ENCODE measurements at regions not wholly inside any gene's neighbourhood (a gene's known extent, or its start where the extent isn't known, plus 50 kb on each side); places are given as distances from the start of the nearest gene placed in this dataset.

DNA sequence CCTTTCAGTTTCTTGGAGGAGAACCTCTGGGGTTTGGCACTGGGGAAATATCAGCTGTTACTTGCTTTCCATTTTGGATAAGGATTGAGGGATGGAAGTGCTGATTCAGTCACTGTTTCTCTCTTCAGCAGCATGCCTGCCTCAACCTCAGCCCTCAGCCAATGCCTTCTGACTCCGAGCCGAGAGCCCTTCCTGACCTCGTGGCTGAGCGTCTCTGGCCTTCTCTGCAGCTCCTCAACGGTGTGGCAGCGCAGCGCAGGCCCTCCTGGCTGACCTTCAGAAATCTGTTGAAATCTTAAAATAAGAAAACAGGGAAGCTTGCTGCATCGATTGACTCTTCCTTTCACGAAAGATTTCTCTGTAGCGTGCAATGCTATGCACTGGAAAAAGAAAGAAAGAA is 434.3 kb upstream of the FAT1 start:
- TF ChIP-seq, protein P1, sequence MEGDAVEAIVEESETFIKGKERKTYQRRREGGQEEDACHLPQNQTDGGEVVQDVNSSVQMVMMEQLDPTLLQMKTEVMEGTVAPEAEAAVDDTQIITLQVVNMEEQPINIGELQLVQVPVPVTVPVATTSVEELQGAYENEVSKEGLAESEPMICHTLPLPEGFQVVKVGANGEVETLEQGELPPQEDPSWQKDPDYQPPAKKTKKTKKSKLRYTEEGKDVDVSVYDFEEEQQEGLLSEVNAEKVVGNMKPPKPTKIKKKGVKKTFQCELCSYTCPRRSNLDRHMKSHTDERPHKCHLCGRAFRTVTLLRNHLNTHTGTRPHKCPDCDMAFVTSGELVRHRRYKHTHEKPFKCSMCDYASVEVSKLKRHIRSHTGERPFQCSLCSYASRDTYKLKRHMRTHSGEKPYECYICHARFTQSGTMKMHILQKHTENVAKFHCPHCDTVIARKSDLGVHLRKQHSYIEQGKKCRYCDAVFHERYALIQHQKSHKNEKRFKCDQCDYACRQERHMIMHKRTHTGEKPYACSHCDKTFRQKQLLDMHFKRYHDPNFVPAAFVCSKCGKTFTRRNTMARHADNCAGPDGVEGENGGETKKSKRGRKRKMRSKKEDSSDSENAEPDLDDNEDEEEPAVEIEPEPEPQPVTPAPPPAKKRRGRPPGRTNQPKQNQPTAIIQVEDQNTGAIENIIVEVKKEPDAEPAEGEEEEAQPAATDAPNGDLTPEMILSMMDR (IDR thresholded peaks at IDR 0.05; ENCODE audit: insufficient read depth, low read depth, low read length, missing control alignments) = no peak
- no peak for DNase-seq (ENCODE audit: low read depth)

DNA sequence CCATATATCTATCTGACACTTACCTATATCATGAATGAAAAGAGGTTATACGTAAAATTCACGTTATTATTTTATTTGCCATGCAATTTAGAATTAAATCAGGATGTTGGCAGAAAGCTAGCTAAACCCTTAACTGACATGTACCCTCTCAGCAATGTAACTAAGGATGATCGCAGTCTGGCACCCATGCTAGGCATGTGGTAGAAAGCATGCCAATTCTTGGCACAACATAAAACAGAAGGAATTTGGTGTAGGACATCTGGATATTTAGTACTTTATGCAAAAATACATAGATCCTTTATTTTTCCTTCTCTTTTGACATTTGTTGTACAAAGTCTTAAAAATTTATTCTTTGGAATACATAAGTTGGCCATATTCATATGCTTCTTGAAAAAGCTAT is 436.8 kb upstream of the FAT1 start:
- no peak for DNase-seq (ENCODE audit: low read depth)
- TF ChIP-seq, protein P1 (IDR thresholded peaks at IDR 0.05; ENCODE audit: insufficient read depth, low read depth, low read length, missing control alignments) = no peak
- no peak overlapping the region for H3K4me3 ChIP-seq (ENCODE audit: low read length)

More for the DNA sequence above, 434.3 kb upstream of the FAT1 start:
- H3K4me3 ChIP-seq (ENCODE audit: low read length) = no peak overlapping the region

DNA sequence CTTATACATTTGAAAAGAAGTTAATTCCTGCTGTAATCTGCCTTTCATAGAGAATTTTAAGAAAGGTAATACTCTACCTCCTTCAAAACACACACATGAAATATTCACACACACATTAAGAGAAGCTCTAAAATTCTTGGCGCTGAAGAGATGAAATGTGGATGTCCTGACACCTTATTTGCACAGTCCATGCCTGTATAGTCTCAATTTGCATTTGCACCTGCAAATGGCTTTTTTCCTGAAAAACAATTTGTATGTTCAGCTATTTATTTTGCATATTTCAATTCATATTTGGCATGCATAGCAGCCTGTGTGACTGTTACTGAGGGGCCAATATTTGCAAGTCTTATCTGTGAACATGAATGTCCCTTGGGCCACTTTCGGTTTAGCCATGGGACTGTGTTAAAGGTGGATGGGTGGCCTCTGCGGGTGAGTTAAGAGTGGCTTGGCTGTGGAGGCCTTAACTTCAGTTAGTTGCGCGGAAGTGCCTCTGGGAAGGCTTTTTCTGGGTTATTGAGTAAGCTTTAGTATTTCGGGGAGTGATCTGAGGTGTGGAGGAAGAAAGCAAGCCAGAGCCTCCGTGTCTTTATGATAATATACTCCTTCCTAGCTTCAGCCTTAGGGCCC is 443.3 kb upstream of the FAT1 start:
- TF ChIP-seq, protein P1 (IDR thresholded peaks at IDR 0.05; ENCODE audit: insufficient read depth, low read depth, low read length, missing control alignments) = no peak
- DNase-seq (ENCODE audit: low read depth) = peak; percentile 6
- no peak overlapping the region for H3K4me3 ChIP-seq (ENCODE audit: low read length)

DNA sequence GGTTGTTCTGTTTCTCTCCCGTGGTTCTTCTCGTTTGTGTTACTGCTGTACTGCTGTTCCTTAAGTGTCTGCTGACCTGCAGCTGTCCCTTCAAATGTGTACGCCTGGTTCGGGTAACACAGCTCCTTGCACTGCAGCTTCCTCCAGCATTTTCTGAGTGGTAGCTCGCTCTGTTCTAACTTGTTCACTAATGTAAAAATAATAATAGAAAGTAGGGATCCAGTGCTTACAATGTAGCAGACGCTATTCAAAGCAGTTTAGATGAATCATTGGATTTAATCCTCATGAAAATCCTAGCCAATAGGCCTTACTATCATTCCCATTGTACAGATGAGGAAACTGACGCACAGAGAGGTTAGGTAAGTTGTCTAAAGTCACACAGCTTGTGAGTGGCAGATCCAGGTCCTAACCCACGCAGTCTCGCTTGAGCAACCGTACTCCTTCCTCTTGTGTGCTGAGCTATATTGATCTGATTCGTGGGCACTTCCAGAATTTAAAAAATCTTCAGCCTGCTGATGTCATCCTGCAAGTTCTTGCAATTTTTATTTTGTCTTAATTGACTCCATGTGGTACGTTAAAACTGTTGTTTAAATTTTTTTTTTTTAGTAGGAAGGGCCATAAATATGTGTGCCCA is 448.2 kb upstream of the FAT1 start:
- DNase-seq (ENCODE audit: low read depth) = peak; percentile 54
- no peak overlapping the region for H3K4me3 ChIP-seq (ENCODE audit: low read length)
- TF ChIP-seq, protein P1 (IDR thresholded peaks at IDR 0.05; ENCODE audit: insufficient read depth, low read depth, low read length, missing control alignments) = no peak

DNA sequence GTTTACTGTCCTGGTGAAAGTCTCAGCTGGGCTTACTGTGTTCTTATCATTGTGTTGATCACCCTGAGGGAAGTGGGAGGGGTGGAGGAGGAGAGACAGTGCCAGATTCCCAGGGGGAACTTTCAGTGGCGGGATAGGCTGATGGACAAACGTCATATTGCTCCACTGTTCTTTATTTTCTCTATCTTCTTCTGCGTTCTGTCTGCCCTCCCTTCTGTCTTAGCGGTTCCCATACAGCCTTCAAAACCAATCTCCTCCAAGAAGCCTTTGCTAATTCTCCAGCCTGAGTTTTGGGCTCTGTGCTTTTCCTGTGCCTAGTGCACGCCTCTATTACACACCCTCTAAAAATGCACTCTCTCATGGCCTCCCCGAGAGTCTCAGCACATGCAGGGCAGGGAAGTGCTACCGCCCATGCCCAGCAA is 448.7 kb upstream of the FAT1 start:
- DNase-seq (ENCODE audit: low read depth) = peak; percentile 48
- H3K4me3 ChIP-seq (ENCODE audit: low read length) = no peak overlapping the region

DNA sequence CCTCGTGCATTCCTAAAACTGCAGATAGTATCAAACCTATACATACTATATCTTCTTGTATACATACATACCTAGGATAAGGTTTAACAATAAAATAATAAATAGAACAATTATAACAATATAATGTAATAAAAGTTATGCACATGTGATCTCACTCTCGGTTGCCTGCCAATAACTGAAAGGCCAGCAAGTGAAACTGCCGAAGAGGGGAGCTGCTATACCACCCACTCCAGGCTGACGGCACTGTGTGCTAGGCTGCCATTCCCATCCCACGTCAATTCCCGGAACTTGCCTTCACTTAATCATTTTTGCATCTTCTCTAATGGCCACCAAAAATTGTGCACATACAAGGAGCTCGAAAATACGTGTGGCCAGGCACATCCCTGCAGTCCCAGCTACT is 451.1 kb upstream of the FAT1 start:
- TF ChIP-seq, protein P1 (IDR thresholded peaks at IDR 0.05; ENCODE audit: insufficient read depth, low read depth, low read length, missing control alignments) = no peak
- DNase-seq (ENCODE audit: low read depth) = no peak
- H3K4me3 ChIP-seq (ENCODE audit: low read length) = no peak overlapping the region

More for the DNA sequence above, 448.7 kb upstream of the FAT1 start:
- TF ChIP-seq, protein P1 (IDR thresholded peaks at IDR 0.05; ENCODE audit: insufficient read depth, low read depth, low read length, missing control alignments) = no peak

DNA sequence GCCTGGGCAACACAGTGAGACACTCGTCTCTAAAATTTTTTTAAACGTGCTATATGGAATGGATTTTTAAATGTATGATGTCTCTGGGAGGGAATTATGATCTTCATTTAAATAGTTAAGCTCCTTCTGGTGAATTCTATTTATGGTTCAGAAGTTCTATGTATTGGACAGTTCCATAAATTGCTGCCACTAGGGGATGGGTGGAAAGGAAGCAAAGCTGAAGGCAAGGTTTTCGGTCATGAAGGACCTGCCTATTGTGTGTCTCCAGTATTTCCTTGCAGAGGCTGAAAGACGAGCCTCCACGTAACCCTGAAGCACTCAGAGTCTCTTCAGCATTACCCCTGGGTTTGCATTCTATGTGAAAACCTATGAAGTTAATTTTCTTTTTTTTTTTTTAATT is 451.5 kb upstream of the FAT1 start:
- DNase-seq (ENCODE audit: low read depth) = peak; percentile 11
- H3K4me3 ChIP-seq (ENCODE audit: low read length) = no peak overlapping the region
- TF ChIP-seq, protein P1 (IDR thresholded peaks at IDR 0.05; ENCODE audit: insufficient read depth, low read depth, low read length, missing control alignments) = peak; percentile 16
